ENCODE measurements at regions not wholly inside any gene's neighbourhood (a gene's known extent, or its start where the extent isn't known, plus 50 kb on each side); places are given as distances from the start of the nearest gene placed in this dataset.

DNA sequence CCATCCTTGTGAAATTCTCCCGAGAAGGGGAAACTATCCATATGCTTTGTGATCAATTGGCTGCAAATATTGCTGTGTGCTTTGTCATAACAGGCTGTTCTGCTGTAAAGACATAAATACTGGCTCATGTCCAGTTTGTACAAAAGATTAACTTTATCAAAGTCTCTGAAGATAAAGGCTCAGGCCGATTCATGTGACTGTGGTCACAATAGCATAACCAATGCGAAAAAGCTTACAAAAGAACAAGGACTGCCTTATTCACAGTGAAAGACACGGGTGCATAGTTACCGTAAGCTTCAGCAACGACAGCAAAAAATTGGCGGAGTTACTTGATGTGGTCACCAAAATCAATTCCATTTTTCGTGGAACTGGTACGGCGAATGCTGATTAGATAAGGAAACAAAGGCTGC is 173.6 kb upstream of the CHRM3 start:
- Histone ChIP-seq H3K36me3 (ENCODE audit: insufficient read depth, low read length) (no peaks in the 10 kb centered on the region), H3K79me2 (ENCODE audit: insufficient read depth, low read length) (no peaks in the 10 kb centered on the region), H3K9ac (ENCODE audit: low read depth, low read length, poor library complexity, severe bottlenecking) (no peak overlapping the region), H3K4me2 (ENCODE audit: low read depth, low read length, poor library complexity, severe bottlenecking) (no peak overlapping the region), H3K9me2 (replicated peaks; ENCODE audit: low read depth, low read length) (no peaks in the 10 kb centered on the region), H3K4me3 (ENCODE audit: low read length, poor library complexity, severe bottlenecking) (no peak overlapping the region), H3K9me3 (ENCODE audit: insufficient read depth, low read depth, low read length) (no peaks in the 10 kb centered on the region), H4K20me1 (ENCODE audit: insufficient read depth, low read length, poor library complexity, severe bottlenecking) (no peaks in the 10 kb centered on the region), H3F3A (ENCODE audit: low read depth) (no peaks in the 10 kb centered on the region), H2AFZ (ENCODE audit: low read length) (no peak overlapping the region), H3K4me1 (ENCODE audit: insufficient read depth, low read length, poor library complexity, severe bottlenecking) (no peaks in the 10 kb centered on the region), H3K27me3 (ENCODE audit: insufficient read depth, low read length, poor library complexity, severe bottlenecking) (no peaks in the 10 kb centered on the region)
- TF ChIP-seq CTCF (conservative IDR thresholded peaks at IDR 0.05; ENCODE audit: low read length): no peak
- TF ChIP-seq EZH2phosphoT487 (IDR thresholded peaks at IDR 0.05; ENCODE audit: borderline replicate concordance): no peak

DNA sequence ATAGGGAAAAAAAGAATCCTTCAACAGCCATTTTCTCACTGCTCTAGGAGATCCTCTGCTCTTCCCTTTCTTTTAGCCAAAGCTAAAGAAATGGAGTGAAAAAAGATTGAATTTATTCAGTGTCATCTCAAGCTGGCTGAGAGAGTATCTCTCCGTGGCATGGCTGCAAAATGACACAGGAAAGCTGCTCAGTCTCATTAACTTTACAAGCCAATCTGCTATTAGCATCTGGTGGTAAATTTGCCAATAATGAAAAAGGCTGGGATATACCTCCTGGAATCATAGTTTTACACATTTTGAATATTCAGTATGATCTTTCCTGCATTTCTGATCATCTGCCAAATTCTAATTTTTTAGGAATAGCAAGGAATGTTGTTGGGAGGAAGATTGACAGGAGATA is 176.8 kb upstream of the CHRM3 start:
- Histone ChIP-seq H3K9me2 (replicated peaks; ENCODE audit: low read depth, low read length) (no peaks in the 10 kb centered on the region), H3K79me2 (ENCODE audit: insufficient read depth, low read length) (no peaks in the 10 kb centered on the region), H3K4me3 (ENCODE audit: low read length, poor library complexity, severe bottlenecking) (no peak overlapping the region), H3K4me1 (ENCODE audit: insufficient read depth, low read length, poor library complexity, severe bottlenecking) (no peaks in the 10 kb centered on the region), H3K9ac (ENCODE audit: low read depth, low read length, poor library complexity, severe bottlenecking) (no peak overlapping the region), H3K27me3 (ENCODE audit: insufficient read depth, low read length, poor library complexity, severe bottlenecking) (no peaks in the 10 kb centered on the region), H3K4me2 (ENCODE audit: low read depth, low read length, poor library complexity, severe bottlenecking) (no peak overlapping the region), H3K36me3 (ENCODE audit: insufficient read depth, low read length) (no peaks in the 10 kb centered on the region), H3K9me3 (ENCODE audit: insufficient read depth, low read depth, low read length) (no peaks in the 10 kb centered on the region), H2AFZ (ENCODE audit: low read length) (no peak overlapping the region), H4K20me1 (ENCODE audit: insufficient read depth, low read length, poor library complexity, severe bottlenecking) (no peaks in the 10 kb centered on the region), H3F3A (ENCODE audit: low read depth) (no peaks in the 10 kb centered on the region)
- TF ChIP-seq CTCF (conservative IDR thresholded peaks at IDR 0.05; ENCODE audit: low read length) (no peak), EZH2phosphoT487 (IDR thresholded peaks at IDR 0.05; ENCODE audit: borderline replicate concordance) (no peak)

DNA sequence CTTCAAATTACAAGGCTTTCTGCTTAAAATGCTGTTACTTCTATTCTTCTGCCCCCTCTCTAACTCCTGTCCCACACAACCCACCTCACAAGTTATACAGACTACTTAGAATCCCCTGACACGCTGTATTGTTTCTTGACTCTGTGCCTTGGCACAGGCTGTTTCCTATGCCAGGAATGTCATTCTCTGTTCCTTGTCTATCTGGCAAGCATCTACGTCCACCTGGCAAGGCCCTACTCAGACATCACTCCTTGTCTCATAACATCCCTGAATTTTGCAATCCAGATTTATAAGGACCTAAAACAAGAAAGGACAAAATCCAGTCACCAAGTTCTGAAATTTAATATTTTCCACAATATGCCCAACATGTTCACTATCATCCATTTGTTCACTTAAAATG is 182.0 kb upstream of the CHRM3 start:
- H3K9ac ChIP-seq (ENCODE audit: low read depth, low read length, poor library complexity, severe bottlenecking): no peak overlapping the region
- H3K9me2 ChIP-seq (replicated peaks; ENCODE audit: low read depth, low read length): no peaks in the 10 kb centered on the region
- no peaks in the 10 kb centered on the region for H4K20me1 ChIP-seq (ENCODE audit: insufficient read depth, low read length, poor library complexity, severe bottlenecking)
- no peaks in the 10 kb centered on the region for H3F3A ChIP-seq (ENCODE audit: low read depth)
- no peaks in the 10 kb centered on the region for H3K27me3 ChIP-seq (ENCODE audit: insufficient read depth, low read length, poor library complexity, severe bottlenecking)
- H2AFZ ChIP-seq (ENCODE audit: low read length): no peak overlapping the region
- H3K4me2 ChIP-seq (ENCODE audit: low read depth, low read length, poor library complexity, severe bottlenecking): no peak overlapping the region
- H3K36me3 ChIP-seq (ENCODE audit: insufficient read depth, low read length): no peaks in the 10 kb centered on the region
- H3K4me1 ChIP-seq (ENCODE audit: insufficient read depth, low read length, poor library complexity, severe bottlenecking): no peaks in the 10 kb centered on the region
- no peaks in the 10 kb centered on the region for H3K79me2 ChIP-seq (ENCODE audit: insufficient read depth, low read length)
- no peaks in the 10 kb centered on the region for H3K9me3 ChIP-seq (ENCODE audit: insufficient read depth, low read depth, low read length)
- H3K4me3 ChIP-seq (ENCODE audit: low read length, poor library complexity, severe bottlenecking): no peak overlapping the region
- TF ChIP-seq CTCF (conservative IDR thresholded peaks at IDR 0.05; ENCODE audit: low read length): no peak
- TF ChIP-seq EZH2phosphoT487 (IDR thresholded peaks at IDR 0.05; ENCODE audit: borderline replicate concordance): no peak
